NCI-H460 (cell line): ENCODE measurements at regions not wholly inside any gene's neighbourhood (a gene's known extent, or its start where the extent isn't known, plus 50 kb on each side); places are given as distances from the start of the nearest gene placed in this dataset.

Experiments
- DNase-seq: peaks from one replicate; pipeline ENCODE4 v3.0.0-alpha.2; 2016; ENCODE audit warnings: low read depth; ENCODE audit errors: extremely low read depth

- DNase-seq = no peak
Observed at GRCh38 chr20:7302250-7302649, 534.8 kb downstream of the BMP2 start.

- DNase-seq = no peak
Observed at GRCh38 chr20:7305976-7306375, 538.5 kb downstream of the BMP2 start.

- no peak for DNase-seq
Observed at GRCh38 chr20:7308163-7308562, 540.7 kb downstream of the BMP2 start.

GRCh38 chr20:7313047-7313446 is 545.6 kb downstream of the BMP2 start:
- no peak for DNase-seq

GRCh38 chr20:7323957-7324356 is 556.5 kb downstream of the BMP2 start:
- DNase-seq = no peak

- no peak for DNase-seq
Observed at GRCh38 chr20:7327810-7328209, 560.3 kb downstream of the BMP2 start.

- DNase-seq = no peak
Observed at GRCh38 chr20:7330850-7331249, 563.4 kb downstream of the BMP2 start.

GRCh38 chr20:7332169-7332568 is 564.7 kb downstream of the BMP2 start:
- DNase-seq = no peak

GRCh38 chr20:7333841-7334240 is 566.4 kb downstream of the BMP2 start:
- no peak for DNase-seq

GRCh38 chr20:7346026-7346425 is 578.5 kb downstream of the BMP2 start:
- DNase-seq = no peak

- no peak for DNase-seq
Observed at GRCh38 chr20:7346562-7346961, 579.1 kb downstream of the BMP2 start.

- no peak for DNase-seq
Observed at GRCh38 chr20:7347409-7347808, 579.9 kb downstream of the BMP2 start.

- no peak for DNase-seq
Observed at GRCh38 chr20:7348253-7348652, 580.8 kb downstream of the BMP2 start.

GRCh38 chr20:7352165-7352564 is 584.7 kb downstream of the BMP2 start:
- no peak for DNase-seq

GRCh38 chr20:7355051-7355450 is 585.2 kb downstream of the HAO1 start:
- DNase-seq = no peak

- DNase-seq = no peak
Observed at GRCh38 chr20:7358670-7359069, 581.6 kb downstream of the HAO1 start.

- no peak for DNase-seq
Observed at GRCh38 chr20:7359739-7360138, 580.5 kb downstream of the HAO1 start.

GRCh38 chr20:7361321-7361720 is 578.9 kb downstream of the HAO1 start:
- DNase-seq = no peak

GRCh38 chr20:7361931-7362330 is 578.3 kb downstream of the HAO1 start:
- DNase-seq = no peak

GRCh38 chr20:7362601-7363000 is 577.7 kb downstream of the HAO1 start:
- DNase-seq = no peak

- no peak for DNase-seq
Observed at GRCh38 chr20:7366189-7366588, 574.1 kb downstream of the HAO1 start.

GRCh38 chr20:7371518-7372163 is 568.6 kb downstream of the HAO1 start:
- no peak for DNase-seq

- peak; percentile 12 for DNase-seq
Observed at GRCh38 chr20:7375905-7376304, 564.4 kb downstream of the HAO1 start.
